ENCODE measurements at regions not wholly inside any gene's neighbourhood (a gene's known extent, or its start where the extent isn't known, plus 50 kb on each side); places are given as distances from the start of the nearest gene placed in this dataset.

DNA sequence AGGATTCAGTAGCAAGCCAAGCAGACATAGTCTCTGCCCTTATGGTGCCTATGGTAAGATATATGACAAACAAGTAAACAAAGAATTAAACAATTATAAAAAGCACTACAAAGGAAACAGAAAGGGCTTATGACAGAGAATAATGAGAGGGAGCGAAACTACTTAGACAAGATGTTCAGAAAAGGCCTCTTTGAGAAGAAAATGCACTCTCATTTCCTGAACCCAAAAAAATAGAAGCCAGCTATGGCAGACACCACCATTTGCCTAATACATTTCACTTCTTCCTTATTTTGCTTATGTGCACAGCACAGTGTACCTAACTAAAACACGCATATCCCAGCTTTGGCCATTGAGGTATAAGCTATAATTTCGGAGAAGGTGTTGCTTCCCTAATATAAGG, 465.5 kb upstream of the PPP2R3A start:
- TF ChIP-seq, protein P1, sequence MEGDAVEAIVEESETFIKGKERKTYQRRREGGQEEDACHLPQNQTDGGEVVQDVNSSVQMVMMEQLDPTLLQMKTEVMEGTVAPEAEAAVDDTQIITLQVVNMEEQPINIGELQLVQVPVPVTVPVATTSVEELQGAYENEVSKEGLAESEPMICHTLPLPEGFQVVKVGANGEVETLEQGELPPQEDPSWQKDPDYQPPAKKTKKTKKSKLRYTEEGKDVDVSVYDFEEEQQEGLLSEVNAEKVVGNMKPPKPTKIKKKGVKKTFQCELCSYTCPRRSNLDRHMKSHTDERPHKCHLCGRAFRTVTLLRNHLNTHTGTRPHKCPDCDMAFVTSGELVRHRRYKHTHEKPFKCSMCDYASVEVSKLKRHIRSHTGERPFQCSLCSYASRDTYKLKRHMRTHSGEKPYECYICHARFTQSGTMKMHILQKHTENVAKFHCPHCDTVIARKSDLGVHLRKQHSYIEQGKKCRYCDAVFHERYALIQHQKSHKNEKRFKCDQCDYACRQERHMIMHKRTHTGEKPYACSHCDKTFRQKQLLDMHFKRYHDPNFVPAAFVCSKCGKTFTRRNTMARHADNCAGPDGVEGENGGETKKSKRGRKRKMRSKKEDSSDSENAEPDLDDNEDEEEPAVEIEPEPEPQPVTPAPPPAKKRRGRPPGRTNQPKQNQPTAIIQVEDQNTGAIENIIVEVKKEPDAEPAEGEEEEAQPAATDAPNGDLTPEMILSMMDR (IDR thresholded peaks at IDR 0.05) = no peak
- no peak for DNase-seq (ENCODE audit: low spot score)
- H3K36me3 ChIP-seq = no peaks in the 10 kb centered on the region
- no peak overlapping the region for H3K4me3 ChIP-seq
- no peaks in the 10 kb centered on the region for H3K9me3 ChIP-seq
- H3K27me3 ChIP-seq = no peaks in the 10 kb centered on the region
- no peak overlapping the region for H3K27ac ChIP-seq
- H3K4me1 ChIP-seq = no peaks in the 10 kb centered on the region

DNA sequence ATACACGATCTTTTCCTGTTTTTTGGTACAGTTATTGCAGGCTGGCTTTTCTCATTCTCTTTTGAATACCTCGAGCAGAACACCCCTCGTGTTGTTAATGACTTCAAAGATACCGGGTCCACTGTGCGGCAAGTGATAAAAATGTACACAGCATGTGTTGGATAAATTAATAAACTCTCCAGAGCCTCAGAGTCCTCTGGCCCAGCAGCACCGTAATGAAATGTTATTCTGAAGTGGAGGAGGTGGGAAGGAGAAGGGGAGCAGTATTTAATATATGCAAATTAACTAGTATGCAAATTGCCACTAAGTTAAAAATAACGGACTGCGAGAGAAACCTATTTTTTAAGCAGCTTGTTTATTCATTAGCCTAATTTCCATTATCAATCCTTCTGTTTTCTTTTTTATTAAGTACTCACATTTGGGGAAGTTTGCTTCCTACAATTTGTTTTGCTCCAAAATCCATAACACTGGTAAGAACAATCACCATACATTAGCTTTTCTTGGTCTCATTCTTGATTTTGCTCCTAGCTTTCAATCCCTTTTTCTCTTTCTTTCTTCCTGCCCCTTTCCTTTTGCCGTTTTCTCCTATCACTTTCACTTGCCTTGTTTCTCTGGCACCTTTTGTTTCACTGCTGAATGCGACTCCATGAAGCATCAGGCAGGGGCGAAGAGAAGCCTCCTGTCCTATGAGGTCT, 462.3 kb upstream of the PPP2R3A start:
- Histone ChIP-seq H3K27ac (no peak overlapping the region), H3K4me3 (no peak overlapping the region), H3K4me1 (no peaks in the 10 kb centered on the region), H3K27me3 (no peaks in the 10 kb centered on the region), H3K9me3 (no peaks in the 10 kb centered on the region), H3K36me3 (no peaks in the 10 kb centered on the region)
- no peak for DNase-seq (ENCODE audit: low spot score)
- TF ChIP-seq, protein P1 (IDR thresholded peaks at IDR 0.05) = no peak

DNA sequence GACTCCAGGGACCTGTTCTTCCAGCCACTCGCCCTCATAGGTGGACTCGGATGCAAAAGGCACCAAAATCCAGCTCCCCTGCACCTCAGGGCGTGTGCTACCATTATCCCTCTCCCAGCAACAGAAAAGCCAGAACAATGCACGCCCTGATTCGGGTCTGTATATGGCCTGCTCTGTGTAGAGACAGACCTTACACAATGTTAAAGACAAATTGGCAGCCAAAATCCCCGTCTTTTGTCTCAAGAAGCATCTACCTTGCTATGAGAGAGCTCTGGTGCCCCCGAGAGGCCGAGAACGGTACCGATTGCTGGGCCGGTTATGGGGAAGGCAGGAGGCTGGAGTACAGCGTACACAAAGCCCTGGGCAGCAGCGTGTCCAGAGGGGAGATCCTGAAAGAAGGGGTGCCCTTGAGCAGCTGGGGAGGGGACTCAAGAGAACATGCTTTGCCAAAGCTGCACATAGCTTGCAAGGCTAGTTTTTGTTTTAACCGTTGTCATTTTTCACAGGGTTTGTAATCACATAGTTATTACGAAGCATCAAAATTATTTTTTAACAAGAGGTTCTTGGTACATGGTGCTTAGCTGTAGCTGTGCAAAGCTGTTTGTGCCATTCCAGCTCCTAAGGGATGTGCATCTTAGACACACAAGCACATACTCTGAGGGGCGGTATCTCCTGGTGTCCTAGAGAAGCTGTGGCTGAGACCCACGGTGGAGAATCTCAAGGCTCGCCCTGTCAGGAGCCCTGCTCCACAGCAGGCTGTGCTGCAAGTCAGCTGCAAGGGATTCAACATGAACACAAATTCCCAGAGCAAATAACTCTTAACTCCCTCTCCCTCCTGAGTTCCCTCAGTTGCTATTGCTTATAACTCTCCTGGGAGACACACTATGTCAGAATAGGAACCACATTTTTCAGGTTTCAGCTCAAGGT, 461.5 kb upstream of the PPP2R3A start:
- H3K36me3 ChIP-seq = no peaks in the 10 kb centered on the region
- no peak overlapping the region for H3K4me3 ChIP-seq
- TF ChIP-seq, protein P1 (IDR thresholded peaks at IDR 0.05) = peak; percentile 24 to 65
- no peak overlapping the region for H3K27ac ChIP-seq
- H3K9me3 ChIP-seq = peaks cover 0 to 3% of the 10 kb centered on the region in 2 donors
- no peak for DNase-seq (ENCODE audit: low spot score)
- H3K4me1 ChIP-seq = no peaks in the 10 kb centered on the region
- H3K27me3 ChIP-seq = no peaks in the 10 kb centered on the region

DNA sequence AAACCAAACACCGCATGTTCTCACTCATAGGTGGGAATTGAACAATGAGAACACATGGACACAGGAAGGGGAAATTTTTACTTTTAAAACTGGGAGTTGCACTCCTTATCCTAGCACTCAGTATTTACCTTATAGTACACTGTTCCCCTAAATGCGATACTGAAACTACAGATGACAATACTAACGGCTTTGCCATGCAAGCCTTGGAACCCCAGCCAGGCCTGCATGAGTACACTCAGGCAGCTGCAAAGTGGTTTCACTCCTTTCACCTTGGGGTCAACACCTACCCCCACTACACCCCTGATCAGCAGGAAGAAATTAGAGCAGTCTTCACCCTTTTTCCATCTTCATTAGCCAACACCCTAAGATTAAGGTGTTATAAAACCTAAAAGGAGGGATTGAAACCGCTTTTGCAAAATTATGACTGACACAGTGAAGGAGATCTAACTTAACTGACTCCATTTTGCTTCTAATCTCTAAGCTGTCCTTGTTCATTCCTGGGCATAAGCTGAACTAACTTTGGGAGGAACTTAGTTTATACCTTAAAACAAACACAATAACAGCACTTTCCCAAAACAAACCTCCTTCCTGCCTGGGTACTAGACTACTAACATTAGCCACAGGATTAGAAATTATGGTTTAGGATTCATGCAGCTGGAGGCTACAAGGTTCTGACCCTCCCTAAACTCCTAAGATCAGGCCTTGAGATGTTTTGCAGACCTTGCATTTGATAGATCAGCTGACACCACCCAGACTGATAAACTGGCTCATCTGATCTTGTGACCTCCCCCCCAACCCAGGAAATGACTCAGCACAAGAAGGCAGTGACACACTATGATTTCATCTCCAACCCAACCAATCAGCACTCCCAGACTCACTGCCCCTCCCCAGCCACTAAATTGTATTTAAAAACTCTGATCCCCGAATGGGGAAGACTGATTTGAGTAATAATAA, 452.1 kb upstream of the PPP2R3A start:
- no peaks in the 10 kb centered on the region for H3K36me3 ChIP-seq
- H3K4me1 ChIP-seq = no peaks in the 10 kb centered on the region
- H3K4me3 ChIP-seq = no peak overlapping the region
- DNase-seq (ENCODE audit: low spot score) = no peak
- H3K27ac ChIP-seq = no peak overlapping the region
- H3K27me3 ChIP-seq = no peaks in the 10 kb centered on the region
- TF ChIP-seq, protein P1 (IDR thresholded peaks at IDR 0.05) = no peak
- peaks cover 0 to 13% of the 10 kb centered on the region in 2 donors for H3K9me3 ChIP-seq

DNA sequence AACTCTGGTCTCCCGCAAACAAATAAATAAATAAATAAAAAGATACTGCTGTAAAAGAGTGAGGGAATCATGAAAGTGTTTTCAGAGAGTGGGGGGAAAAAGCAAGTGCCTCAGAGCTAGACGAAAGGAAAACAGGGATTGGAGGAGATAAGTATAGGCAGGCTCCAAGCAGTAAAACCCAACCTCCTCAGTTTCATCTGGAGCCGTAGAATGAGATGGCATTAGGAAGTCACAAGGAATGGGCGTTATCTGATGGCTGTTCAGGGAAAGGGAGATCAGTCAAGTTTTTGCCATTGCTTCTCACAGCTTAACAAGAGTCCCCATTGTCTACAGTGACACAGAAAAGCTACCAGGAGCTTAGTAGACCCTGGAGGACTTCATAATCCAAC, 451.5 kb upstream of the PPP2R3A start:
- TF ChIP-seq, protein P1 (IDR thresholded peaks at IDR 0.05) = no peak
- H3K27me3 ChIP-seq = no peaks in the 10 kb centered on the region
- H3K4me1 ChIP-seq = no peaks in the 10 kb centered on the region
- no peak overlapping the region for H3K4me3 ChIP-seq
- no peak for DNase-seq (ENCODE audit: low spot score)
- no peaks in the 10 kb centered on the region for H3K36me3 ChIP-seq
- peaks cover 0 to 10% of the 10 kb centered on the region in 2 donors for H3K9me3 ChIP-seq
- no peak overlapping the region for H3K27ac ChIP-seq

Measured in right atrium auricular region (tissue), 2 donors.